GM19043 (cell line): ENCODE measurements at regions not wholly inside any gene's neighbourhood (a gene's known extent, or its start where the extent isn't known, plus 50 kb on each side); places are given as distances from the start of the nearest gene placed in this dataset.
"Not testable (repeated sequence)": the region's sequence is repeated elsewhere in the genome, so short reads cannot be mapped to it uniquely, and the experiment has no call there.

Experiments
- ATAC-seq: cut with Tn5 transposase; IDR thresholded peaks from one replicate; pipeline ENCODE4 v1.9.1; 2021; ENCODE audit warnings: low read depth; ENCODE audit not compliant: unreplicated experiment

DNA sequence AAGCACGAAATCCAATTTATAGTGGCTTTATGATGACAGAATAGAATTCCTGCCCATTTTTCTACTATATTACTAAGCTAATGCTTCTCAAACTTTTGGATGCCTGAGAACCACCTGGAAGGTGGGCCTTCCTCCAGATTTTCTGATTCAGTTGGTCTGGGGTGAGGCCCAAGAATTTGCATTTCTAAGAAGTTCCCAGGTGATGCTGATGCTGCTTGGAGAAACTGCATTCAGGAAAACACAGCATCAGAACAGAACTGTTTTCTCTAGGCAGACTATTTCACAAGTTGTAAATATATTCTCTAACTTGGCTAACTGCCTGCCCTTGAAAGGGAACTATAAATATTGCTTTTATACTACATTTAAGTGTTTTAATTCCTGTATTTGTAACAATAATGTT, 644.9 kb upstream of the DPPA4 start:
- ATAC-seq = no peak

DNA sequence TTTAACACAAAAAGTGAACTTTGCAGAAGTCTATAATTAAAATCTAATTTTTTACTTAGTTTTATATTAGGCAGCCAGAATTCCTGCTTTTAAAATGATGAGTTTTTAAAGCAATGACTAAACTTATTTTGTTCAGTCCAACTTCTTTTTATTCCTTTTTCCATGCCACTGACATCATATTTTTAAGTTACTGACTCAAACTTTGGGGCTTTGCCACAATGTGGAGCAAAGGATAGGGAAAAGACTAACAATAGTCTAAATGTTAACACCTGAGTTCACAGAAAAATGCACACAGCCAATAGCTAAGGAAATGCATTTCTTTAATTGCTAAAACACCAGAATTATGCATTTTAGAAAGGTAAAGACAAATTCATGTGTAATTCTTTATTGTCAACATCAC, 647.6 kb upstream of the DPPA4 start:
- ATAC-seq = no peak

DNA sequence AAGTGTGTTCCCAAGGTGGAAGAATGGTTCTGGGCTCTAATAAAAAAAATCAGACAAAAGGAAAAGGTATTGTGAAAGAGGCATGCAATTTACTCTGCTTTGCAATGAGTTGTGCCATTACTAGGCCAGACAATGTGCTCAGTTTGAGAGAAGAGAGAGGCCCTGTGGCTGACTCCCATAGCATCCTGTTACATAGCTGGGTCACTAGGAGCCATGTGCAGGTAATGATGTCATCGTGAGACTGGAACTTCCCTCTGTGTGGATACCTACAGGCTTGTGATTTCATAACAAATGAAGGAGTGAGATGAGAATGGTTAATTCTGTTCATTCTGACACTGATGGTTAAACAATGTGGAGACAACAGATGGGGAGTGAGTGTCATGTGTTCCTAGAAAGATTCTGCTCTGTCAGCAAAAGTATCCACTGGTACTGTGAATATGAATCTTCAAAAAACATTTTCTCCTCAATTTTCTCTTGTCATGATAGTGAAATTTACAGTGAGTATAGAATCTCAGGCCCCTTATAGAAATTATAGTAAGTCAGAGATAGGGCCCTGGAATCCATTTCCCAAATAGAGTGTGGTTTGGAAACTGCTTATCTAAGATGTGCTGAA, 648.7 kb upstream of the DPPA4 start:
- no peak for ATAC-seq

GRCh38 chr3:109994853-109995252, 657.5 kb upstream of the DPPA4 start:
- no peak for ATAC-seq

DNA sequence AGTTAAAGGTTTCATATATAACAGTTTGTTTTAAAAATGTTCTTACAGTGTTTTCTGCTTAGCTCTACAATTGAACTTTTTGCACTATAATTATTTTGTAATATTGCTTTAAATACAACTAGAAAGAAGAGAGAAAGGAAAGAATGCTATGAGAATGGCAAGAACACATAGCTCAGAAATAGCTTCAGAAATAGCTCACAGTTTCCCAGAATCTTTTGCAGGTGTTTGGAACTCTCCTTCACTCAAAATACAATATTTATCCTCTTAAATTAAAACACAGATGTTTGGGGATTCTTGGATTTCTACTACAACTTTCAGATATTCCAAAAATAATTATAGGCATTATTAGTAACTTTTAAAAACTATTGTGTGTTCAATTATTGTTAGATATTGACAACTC, 658.0 kb upstream of the DPPA4 start:
- ATAC-seq = no peak

- not testable (repeated sequence) for ATAC-seq
Observed at GRCh38 chr3:110001905-110002304, 664.6 kb upstream of the DPPA4 start.

- ATAC-seq = no peak
Observed at GRCh38 chr3:110006913-110007312, 669.6 kb upstream of the DPPA4 start.

GRCh38 chr3:110015231-110015963, 678.1 kb upstream of the DPPA4 start:
- ATAC-seq = no peak

DNA sequence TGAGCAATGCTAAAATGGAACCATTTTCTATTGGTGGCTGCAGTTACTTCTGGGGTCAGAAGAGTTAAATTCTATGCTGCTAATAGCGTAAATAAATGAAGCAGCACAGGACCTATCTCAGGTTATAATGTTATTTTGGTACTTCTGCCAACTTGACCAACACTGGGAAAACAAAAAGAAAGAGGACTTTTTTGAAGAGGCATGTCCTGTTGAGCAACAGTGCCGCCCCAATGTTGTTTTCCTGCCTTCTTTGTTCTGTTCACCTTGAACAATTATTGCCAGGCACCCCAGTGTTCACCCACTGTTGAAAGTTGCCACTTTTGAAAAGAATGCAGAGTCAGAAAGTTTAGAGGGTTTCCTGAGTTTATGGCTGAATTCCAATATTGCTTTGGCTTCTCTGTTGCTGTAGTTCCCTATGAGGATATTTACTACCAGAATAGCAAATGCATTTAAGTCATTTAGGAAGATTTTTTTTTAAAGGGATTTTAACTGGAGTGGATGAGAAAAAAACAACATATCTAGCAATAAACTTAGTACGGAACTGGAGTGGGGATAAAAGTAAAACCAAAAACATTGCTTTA, 679.0 kb upstream of the DPPA4 start:
- ATAC-seq = no peak

DNA sequence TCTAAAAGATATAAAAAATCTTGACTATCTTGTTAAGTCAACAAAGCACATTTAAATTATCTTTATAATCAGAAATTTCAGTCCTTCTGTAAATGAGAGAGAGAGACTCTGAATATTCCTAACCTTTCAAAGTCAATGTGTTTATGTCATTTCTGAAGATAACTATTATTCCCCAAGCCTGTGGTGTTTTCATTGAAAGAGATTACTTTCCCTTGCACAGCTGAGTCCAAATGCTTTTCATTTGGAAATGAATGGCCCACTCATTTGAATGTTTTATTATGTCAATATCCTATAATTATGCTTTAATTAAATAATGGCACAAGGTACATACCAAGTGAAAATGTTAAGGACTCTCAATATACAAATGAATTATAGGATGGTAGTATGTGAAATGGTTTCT, 680.0 kb upstream of the DPPA4 start:
- no peak for ATAC-seq

- no peak for ATAC-seq
Observed at GRCh38 chr3:110021659-110022058, 684.3 kb upstream of the DPPA4 start.

GRCh38 chr3:110023022-110023421, 685.7 kb upstream of the DPPA4 start:
- not testable (repeated sequence) for ATAC-seq

DNA sequence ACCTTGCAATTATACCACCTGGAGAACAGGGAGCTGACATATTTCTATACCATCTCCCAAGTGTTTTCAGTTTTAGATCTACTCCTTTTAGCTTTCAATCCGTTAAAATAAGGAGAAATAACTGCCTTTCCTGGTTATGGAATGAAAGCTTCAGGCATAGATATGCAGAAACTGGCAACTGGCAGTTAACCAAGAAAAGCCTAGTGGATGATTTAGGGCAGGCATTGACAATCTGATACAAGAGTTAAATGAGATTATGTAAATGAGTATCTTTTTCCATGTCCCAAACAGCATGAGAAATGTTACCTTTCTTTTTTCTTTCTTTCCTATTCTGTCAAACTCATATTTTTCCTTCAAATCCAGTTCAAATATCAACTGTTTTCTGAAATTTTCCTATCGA, 689.1 kb upstream of the DPPA4 start:
- no peak for ATAC-seq

GRCh38 chr3:110027446-110028080, 690.2 kb upstream of the DPPA4 start:
- ATAC-seq = no peak

DNA sequence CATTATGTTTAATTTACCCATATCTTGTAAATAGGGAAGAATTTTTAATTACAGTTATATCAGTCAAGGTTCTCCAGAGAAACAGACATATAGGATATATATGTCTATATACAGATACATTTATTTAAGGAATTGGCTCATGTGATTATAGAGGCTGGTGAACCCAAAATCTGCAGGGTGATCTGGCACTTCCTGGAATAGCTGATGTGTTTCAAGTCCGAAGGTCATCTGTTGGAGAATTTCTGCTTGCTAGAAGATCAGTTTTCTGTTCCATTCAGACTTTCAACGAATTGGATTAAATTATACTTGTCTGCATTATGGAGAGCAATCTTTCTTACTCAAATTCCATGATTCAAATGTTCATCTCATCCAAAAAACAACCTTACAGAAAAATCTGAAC, 694.6 kb upstream of the DPPA4 start:
- no peak for ATAC-seq

GRCh38 chr3:110059431-110059830, 722.1 kb upstream of the DPPA4 start:
- no peak for ATAC-seq

- ATAC-seq = no peak
Observed at GRCh38 chr3:110062716-110063115, 725.4 kb upstream of the DPPA4 start.

- no peak for ATAC-seq
Observed at GRCh38 chr3:110063178-110063577, 725.8 kb upstream of the DPPA4 start.

DNA sequence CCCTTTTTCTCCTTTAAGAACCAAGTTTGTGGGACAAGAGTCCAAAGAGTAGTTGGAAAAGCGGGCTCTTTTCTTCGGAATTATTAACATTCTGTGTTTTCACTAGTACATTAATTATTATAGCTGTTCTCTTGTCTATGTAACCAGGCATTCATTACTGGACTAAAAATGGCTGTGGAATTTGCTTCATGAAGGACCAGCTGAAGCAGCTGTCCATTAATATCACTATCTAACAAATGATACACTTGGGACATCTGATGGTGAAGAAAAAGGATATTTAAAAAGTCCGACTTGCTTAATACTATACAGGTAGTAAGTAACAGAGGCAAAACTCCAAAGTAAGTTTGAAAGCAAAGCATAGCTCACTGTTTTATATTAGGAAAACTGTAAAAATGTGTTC, 728.9 kb upstream of the DPPA4 start:
- ATAC-seq = no peak

DNA sequence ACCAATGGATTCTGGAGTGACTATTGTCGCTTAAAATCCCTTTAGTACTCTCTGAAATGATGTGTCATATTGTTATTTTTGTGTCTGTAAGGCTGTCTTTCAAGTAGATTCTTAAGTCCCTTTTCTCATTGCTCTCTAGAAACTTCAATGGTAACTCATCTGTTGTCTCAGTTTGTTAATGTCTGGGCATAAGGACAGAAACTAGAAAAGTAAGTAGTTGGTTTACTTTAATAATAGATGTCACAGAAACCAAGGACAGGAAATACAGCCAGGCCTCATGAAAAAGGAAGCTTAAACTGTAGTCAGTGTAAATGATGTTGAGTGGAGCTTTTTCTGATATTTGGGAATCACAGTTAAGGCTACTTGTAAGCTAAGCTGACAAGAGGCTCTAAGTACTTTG, 730.2 kb upstream of the DPPA4 start:
- no peak for ATAC-seq

- ATAC-seq = no peak
Observed at GRCh38 chr3:110069761-110070160, 732.4 kb upstream of the DPPA4 start.
